GM18519 (cell line): ENCODE measurements at regions not wholly inside any gene's neighbourhood (a gene's known extent, or its start where the extent isn't known, plus 50 kb on each side); places are given as distances from the start of the nearest gene placed in this dataset.

Experiments
- ATAC-seq: cut with Tn5 transposase; IDR thresholded peaks from one replicate; pipeline ENCODE4 v1.9.1; 2021; ENCODE audit warnings: mild to moderate bottlenecking, moderate library complexity; ENCODE audit not compliant: unreplicated experiment, low FRiP score

- no peak for ATAC-seq
Observed at GRCh38 chr4:96642490-96642889, 802.6 kb downstream of the PDHA2 start.

- ATAC-seq = no peak
Observed at GRCh38 chr4:96646146-96646545, 806.3 kb downstream of the PDHA2 start.

DNA sequence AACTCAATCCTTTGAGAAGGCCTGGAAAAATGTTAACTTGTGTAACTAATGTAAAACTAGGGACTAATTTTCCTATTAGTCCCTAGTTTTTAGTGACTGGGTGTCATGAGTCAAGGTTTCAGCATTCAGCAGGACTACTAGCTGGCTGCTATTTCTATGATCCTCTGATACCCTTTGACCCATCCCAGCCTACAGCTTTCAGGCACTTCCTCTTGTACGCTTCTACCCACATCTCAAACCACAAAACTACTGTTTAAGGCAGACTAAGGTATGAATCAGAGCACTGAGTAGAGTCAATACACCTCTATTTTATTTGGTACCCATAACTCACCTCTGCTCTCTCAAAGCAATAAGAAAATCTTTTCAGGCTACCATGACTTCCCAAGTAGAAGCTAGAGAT, 809.6 kb downstream of the PDHA2 start:
- no peak for ATAC-seq

DNA sequence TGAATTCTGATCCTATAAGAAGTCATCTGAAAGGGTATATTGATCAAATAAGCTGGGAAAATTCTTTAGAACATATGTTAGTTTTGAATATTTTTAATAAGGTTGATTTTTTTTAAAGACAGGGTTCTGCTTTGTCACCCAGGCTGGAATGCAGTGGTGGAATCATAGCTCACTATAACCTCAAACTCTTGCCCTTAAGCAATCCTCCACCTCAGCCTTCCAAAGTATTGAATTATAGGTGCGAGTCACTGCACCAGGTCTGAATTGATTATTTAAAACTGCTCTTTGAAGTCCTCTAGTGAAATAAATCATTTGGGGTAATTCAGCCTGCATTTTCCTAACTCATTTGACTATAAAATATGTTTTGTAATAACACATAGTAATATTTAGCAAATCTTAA, 812.3 kb downstream of the PDHA2 start:
- no peak for ATAC-seq

DNA sequence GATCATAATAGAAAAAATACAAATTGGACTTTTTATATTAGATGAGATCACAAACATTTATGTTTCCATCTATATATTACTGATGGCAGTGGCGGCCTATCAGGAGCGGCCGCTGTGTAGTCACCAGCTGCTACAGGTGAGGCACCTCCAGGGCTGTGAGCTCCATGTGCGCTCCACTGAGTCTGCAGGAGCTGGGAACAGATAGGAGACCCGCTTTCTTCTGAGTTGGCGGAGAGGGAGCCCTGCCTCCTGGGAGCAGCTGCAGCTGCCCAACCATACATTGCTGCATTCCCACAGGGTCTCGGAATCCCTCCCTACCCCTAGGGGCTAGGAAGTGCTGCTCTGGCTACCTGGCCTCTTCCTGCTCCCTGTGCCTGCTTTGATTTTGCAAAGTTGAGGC, 812.9 kb downstream of the PDHA2 start:
- no peak for ATAC-seq

DNA sequence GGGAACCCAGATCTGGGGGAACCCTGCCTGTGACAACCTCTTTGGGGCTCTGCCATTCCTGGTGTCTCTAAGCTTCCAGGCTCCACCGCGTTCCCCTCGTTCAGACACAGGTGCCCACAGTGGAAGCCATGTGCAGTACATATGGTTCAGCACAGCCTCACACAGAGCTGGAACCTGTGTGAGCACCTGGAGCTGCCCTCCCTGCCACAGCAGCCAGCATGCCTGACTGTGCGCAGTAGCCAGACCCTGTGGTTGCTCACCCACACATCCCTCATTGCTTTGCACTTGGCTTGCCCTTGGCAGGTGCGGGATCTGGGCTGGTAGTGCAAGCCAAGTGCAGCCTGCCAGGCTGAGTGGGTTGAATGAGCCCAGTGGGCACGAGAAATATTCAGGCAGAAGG, 814.2 kb downstream of the PDHA2 start:
- no peak for ATAC-seq

DNA sequence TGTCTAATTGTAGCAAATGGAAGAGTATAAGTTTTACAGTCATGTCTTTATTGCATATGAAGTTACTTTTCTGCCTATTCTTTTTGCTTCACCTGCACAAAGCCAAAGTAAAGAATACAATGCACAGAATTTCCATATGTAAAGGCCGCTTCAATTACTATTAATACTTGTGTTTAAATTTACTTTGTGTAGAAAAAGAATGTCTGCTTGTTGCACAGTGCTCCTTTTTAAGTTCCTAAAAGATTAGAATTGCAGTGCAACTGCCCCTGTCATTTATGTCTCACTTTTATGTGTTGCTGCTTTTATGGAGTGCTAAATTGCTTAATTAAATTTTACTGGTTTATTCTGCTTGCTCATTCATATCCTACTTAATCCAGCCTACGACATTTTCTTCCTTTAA, 830.5 kb downstream of the PDHA2 start:
- ATAC-seq = no peak

DNA sequence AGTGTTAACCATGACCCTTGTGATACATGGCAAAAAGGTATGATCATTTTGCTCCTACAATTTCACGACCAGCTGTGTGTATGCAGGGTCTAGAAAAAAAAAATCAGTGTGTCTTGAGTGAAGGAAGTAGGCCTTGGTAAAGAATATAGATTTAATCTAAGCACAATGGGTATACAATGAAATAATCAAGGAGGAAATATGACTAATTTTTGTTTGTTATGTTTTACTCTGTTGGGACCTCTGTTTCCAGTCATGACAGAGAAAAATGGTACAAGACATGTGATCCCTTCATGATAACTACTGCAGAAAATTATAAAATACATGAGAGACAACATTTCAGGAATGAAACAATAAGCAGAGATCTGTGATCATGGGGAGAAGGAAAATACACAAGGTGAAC, 835.5 kb downstream of the PDHA2 start:
- ATAC-seq = no peak

- no peak for ATAC-seq
Observed at GRCh38 chr4:96675896-96676295, 836.0 kb downstream of the PDHA2 start.

GRCh38 chr4:96676754-96677435, 837.0 kb downstream of the PDHA2 start:
- no peak for ATAC-seq

DNA sequence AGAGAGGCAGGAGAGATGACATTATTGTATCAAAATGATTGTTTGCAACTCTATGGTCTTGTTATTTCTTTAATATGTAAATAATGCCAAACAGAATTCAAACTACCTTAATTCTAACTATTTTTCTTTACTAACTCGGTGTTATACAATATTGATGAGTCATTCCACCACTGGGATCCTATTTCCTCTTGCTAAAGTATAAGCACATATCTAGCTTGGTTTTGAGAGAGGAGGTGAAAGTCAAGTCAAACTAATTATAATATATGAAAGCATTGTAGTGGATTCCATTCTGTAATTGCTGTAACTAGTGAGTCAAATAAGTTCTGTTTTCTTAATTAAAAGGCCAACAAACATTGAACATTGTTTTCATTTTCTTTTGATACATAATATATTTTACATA, 837.6 kb downstream of the PDHA2 start:
- no peak for ATAC-seq

DNA sequence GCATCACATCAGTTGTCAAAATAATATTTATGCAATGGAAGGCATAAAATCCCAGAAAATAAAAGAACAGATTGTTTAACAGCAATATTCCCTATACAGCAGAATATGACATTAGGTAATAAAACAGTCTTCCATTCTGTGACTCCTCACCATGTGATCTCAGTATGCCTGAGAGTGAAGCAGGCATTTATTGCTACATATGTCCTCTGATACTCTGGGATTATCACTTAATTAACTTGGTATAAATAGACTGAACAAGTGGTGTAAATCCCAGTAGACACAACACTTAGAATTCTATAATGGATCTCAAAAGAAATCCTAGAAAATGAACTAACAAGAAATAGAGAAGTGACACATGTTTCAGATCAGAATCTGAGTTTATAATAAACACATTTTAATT, 841.3 kb downstream of the PDHA2 start:
- no peak for ATAC-seq

- ATAC-seq = no peak
Observed at GRCh38 chr4:96685691-96686090, 845.8 kb downstream of the PDHA2 start.

- ATAC-seq = no peak
Observed at GRCh38 chr4:96691521-96691920, 851.6 kb downstream of the PDHA2 start.

DNA sequence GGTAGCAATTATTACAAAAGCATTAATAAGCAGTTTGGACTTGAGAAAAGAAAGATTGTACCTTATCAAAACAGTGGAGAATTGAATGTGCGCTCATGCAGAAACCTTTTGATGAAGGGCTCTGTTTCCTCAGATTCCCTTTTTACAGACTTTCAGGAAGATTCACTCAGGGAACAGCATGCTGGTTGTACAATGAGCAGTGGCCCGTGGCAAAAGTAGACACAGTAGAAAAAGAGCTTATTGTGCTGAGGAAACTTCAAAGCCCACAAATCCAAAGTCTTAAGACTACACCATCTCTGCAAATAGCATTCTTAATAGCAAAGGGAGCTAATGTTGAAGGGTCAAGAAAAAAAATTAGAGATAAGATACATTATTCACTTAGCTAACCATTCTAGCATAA, 858.9 kb downstream of the PDHA2 start:
- ATAC-seq = no peak

- no peak for ATAC-seq
Observed at GRCh38 chr4:96703265-96703664, 863.4 kb downstream of the PDHA2 start.

DNA sequence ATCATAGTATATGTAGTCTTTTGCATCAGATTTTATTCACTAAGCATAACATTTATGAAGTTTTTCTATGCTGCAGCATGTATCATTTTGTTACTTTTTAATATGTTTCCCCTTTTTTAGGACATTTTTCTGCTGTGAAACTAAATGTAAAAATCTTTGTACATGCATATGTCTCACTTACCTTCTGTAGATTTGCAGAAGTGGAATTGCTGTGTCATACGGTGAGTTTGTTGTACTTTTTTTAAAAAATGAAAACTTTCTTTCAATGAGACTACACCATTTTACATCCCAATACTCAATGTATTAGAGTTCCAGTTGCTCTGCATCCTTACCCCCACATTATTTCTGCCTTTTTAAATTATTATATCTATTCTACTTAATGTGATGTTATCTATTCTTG, 868.9 kb downstream of the PDHA2 start:
- no peak for ATAC-seq

DNA sequence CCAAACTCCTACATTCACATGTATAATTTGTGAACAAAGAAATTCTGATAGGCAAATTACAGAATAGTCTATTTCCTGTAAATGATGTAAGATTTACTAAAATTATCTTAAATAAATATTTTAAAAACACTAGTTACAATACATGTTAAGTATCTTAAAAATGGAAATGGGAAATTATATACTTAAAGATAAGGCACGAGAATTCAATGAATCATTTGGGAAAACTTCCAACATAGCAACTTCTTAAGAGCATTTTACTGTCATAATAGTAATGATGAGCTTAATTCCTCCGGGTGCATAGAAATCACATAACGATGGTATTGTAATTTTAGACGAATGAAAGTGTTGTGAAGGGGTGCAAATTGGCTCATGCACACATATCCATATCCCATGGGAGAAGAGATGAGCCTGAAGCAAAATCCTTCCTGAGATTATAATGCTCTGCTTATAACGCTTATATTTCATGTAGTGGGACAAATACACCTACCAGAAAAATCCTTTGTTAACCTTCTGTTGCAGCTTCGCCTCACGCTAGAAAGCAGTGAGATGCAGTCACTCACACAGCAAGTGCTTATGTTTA, 873.5 kb downstream of the PDHA2 start:
- no peak for ATAC-seq

GRCh38 chr4:96729641-96730040, 889.7 kb downstream of the PDHA2 start:
- ATAC-seq = no peak

DNA sequence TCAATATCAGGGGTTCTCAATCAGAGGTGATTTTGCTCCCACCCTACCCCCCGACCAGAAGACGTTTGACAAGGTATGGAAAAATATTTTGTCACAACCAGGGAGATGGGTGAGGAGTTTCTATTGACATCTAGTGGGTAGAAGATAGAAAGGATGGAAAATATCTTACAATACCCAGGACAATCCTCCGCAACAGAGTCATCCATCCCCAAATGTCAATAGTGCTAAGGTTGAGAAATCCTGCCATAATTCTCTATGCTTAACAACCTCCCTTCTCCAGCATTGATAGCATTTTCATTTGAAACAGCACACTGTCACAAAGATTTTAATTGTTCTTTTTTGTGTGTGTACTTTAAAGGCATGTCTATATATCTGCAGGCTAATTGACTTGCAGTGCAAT, 890.5 kb downstream of the PDHA2 start:
- no peak for ATAC-seq

DNA sequence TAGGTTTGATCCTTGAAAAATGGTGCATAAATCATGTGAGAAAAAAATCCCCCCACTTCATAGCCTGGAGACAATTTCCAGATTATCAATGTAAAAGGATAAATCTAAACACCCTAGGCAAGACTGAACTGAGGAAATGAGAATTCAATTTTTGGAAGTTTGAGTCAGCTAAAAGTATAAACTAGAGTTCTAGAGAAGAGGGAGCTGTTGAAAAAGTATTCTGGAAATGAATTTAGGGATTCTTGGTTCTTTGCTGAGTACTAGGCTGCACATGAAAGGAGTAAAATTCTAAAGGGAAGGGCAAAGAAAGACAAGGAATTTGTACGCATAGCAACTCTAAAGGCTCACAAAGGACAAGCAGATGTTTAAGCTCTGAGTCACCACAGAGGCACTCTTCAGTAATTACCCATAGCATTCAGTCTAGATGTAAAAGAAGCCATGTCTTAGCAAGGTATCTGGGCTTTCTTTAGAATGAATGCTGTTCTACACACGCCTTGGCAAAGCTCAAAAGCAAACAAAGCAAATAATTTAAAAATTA, 896.5 kb downstream of the PDHA2 start:
- ATAC-seq = no peak

GRCh38 chr4:96739101-96739500, 899.2 kb downstream of the PDHA2 start:
- ATAC-seq = no peak
